CD4-positive, CD25-positive, alpha-beta regulatory T cell (primary cell): ENCODE measurements at regions not wholly inside any gene's neighbourhood (a gene's known extent, or its start where the extent isn't known, plus 50 kb on each side); places are given as distances from the start of the nearest gene placed in this dataset.

Experiments
- ATAC-seq, 2 donors: fragments of 150-1000 bp; cut with Tn5 transposase; one replicate each; pipeline ENCODE4 v1.10.0; 2021; ENCODE audit warnings: low read depth in 2 of 2, moderate number of reproducible peaks in 2 of 2, moderate library complexity in 1 of 2
- DNase-seq, 3 donors: peaks; one replicate each; pipeline versions ENCODE4 v3.0.0 to v3.0.0-alpha.2; 2012 to 2022; ENCODE audit warnings: mixed read lengths in 1 of 3
- H3K27ac ChIP-seq: one replicate; pipeline ENCODE4 v1.7.0; 2013; ENCODE audit warnings: mild to moderate bottlenecking, low read length; ENCODE audit not compliant: insufficient read depth, poor library complexity, severe bottlenecking
- H3K27me3 ChIP-seq: one replicate; pipeline ENCODE4 v1.7.0; 2013; ENCODE audit warnings: low read length; ENCODE audit not compliant: control insufficient read depth, insufficient read depth
- H3K36me3 ChIP-seq: one replicate; pipeline ENCODE4 v1.7.0; 2013; ENCODE audit warnings: mild to moderate bottlenecking, low read length, moderate library complexity; ENCODE audit not compliant: control insufficient read depth, insufficient read depth
- H3K4me1 ChIP-seq: 2 replicates; pipeline ENCODE4 v1.7.0; 2013; ENCODE audit warnings: mild to moderate bottlenecking, low read length; ENCODE audit not compliant: insufficient read depth, control insufficient read depth, poor library complexity, severe bottlenecking
- H3K4me3 ChIP-seq: one replicate; pipeline ENCODE4 v1.7.0; 2013; ENCODE audit warnings: low read depth, mild to moderate bottlenecking, low read length, moderate library complexity
- H3K9me3 ChIP-seq, 2 experiments: 1 replicate in 1 of 2; 2 replicates in 1 of 2; pipeline ENCODE4 v1.7.0; 2013; ENCODE audit warnings: low read length in 2 of 2, mild to moderate bottlenecking in 1 of 2, moderate library complexity in 1 of 2; ENCODE audit not compliant: control insufficient read depth in 2 of 2
- H3K27ac Mint-ChIP-seq, 3 donors: one replicate each; pipeline ENCODE4 v1.8.0; 2020 to 2022; ENCODE audit warnings: mild to moderate bottlenecking in 3 of 3, mixed read lengths in 3 of 3, moderate library complexity in 2 of 3
- H3K27me3 Mint-ChIP-seq: one replicate; pipeline ENCODE4 v1.8.0; 2022; ENCODE audit warnings: mild to moderate bottlenecking, mixed read lengths
- H3K36me3 Mint-ChIP-seq: one replicate; pipeline ENCODE4 v1.8.0; 2020; ENCODE audit warnings: mixed read lengths
- H3K4me1 Mint-ChIP-seq, 4 donors: one replicate each; pipeline ENCODE4 v1.8.0; 2020 to 2022; ENCODE audit warnings: mixed read lengths in 4 of 4, mild to moderate bottlenecking in 1 of 4
- H3K4me3 Mint-ChIP-seq, 4 donors: one replicate each; pipeline ENCODE4 v1.8.0; 2020 to 2022; ENCODE audit warnings: mild to moderate bottlenecking in 4 of 4, mixed read lengths in 4 of 4, moderate library complexity in 3 of 4
- H3K9me3 Mint-ChIP-seq, 7 donors: one replicate each; pipeline ENCODE4 v1.8.0; 2020 to 2022; ENCODE audit warnings: mixed read lengths in 7 of 7, mild to moderate bottlenecking in 3 of 7, moderate library complexity in 2 of 7

- Histone ChIP-seq H3K36me3 (no peaks in the 10 kb centered on the region), H3K27me3 (peaks cover 3% of the 10 kb centered on the region), H3K27ac (no peak overlapping the region), H3K4me1 (peaks cover 14% of the 10 kb centered on the region), H3K9me3 (no peaks in the 10 kb centered on the region), H3K4me3 (no peak overlapping the region)
- peak overlapping the region in 2 of 4 donors; percentile 19 to 36 for H3K4me3 Mint-ChIP-seq
- DNase-seq: no peak
- peaks cover 0 to 30% (median 10%) of the 10 kb centered on the region in 4 donors for H3K4me1 Mint-ChIP-seq
- ATAC-seq: no peak
- no peak overlapping the region for H3K27ac Mint-ChIP-seq
- H3K9me3 Mint-ChIP-seq: peaks cover 0 to 12% (median 2%) of the 10 kb centered on the region in 7 donors
- H3K27me3 Mint-ChIP-seq: peaks cover 39% of the 10 kb centered on the region
- no peaks in the 10 kb centered on the region for H3K36me3 Mint-ChIP-seq
These were observed 63.7 kb downstream of the MSX1 start for GRCh38 chr4:4923201-4923600.

GRCh38 chr4:4930677-4931076 lies 71.2 kb downstream of the MSX1 start:
- Mint-ChIP-seq H3K9me3 (peaks cover 0 to 8% (median 0%) of the 10 kb centered on the region in 7 donors), H3K4me1 (no peaks in the 10 kb centered on the region), H3K4me3 (no peak overlapping the region), H3K36me3 (no peaks in the 10 kb centered on the region), H3K27me3 (peaks cover 23% of the 10 kb centered on the region), H3K27ac (no peak overlapping the region)
- ATAC-seq (no peak), DNase-seq (no peak)
- Histone ChIP-seq H3K27me3 (no peaks in the 10 kb centered on the region), H3K9me3 (no peaks in the 10 kb centered on the region), H3K36me3 (no peaks in the 10 kb centered on the region), H3K4me1 (no peaks in the 10 kb centered on the region), H3K4me3 (no peak overlapping the region), H3K27ac (no peak overlapping the region)

- no peaks in the 10 kb centered on the region for H3K36me3 Mint-ChIP-seq
- Histone ChIP-seq H3K27ac (no peak overlapping the region), H3K36me3 (no peaks in the 10 kb centered on the region), H3K4me3 (no peak overlapping the region), H3K4me1 (no peaks in the 10 kb centered on the region), H3K27me3 (no peaks in the 10 kb centered on the region), H3K9me3 (no peaks in the 10 kb centered on the region)
- H3K4me1 Mint-ChIP-seq: peaks cover 0 to 2% (median 0%) of the 10 kb centered on the region in 4 donors
- H3K27me3 Mint-ChIP-seq: no peaks in the 10 kb centered on the region
- no peak overlapping the region for H3K4me3 Mint-ChIP-seq
- peaks cover 0 to 1% (median 0%) of the 10 kb centered on the region in 7 donors for H3K9me3 Mint-ChIP-seq
- no peak overlapping the region for H3K27ac Mint-ChIP-seq
- ATAC-seq (no peak), DNase-seq (no peak)
These were observed 76.5 kb downstream of the MSX1 start for GRCh38 chr4:4935974-4936373.

- H3K4me3 ChIP-seq: no peak overlapping the region
- no peak for ATAC-seq
- Mint-ChIP-seq H3K27me3 (no peaks in the 10 kb centered on the region), H3K27ac (peak overlapping the region in 1 of 3 donors; percentile 7), H3K4me1 (peaks cover 4 to 14% (median 7%) of the 10 kb centered on the region in 4 donors), H3K4me3 (no peak overlapping the region), H3K36me3 (no peaks in the 10 kb centered on the region), H3K9me3 (peaks cover 0 to 1% (median 0%) of the 10 kb centered on the region in 7 donors)
- H3K36me3 ChIP-seq: no peaks in the 10 kb centered on the region
- no peak for DNase-seq
- H3K4me1 ChIP-seq: peaks cover 7% of the 10 kb centered on the region
- no peak overlapping the region for H3K27ac ChIP-seq
- no peaks in the 10 kb centered on the region for H3K27me3 ChIP-seq
- H3K9me3 ChIP-seq: no peaks in the 10 kb centered on the region
These were observed 78.5 kb downstream of the MSX1 start for GRCh38 chr4:4937926-4938325.

- DNase-seq (no peak), ATAC-seq (no peak)
- Mint-ChIP-seq H3K36me3 (no peaks in the 10 kb centered on the region), H3K27me3 (no peaks in the 10 kb centered on the region), H3K4me1 (peaks cover 15 to 37% (median 22%) of the 10 kb centered on the region in 4 donors), H3K9me3 (peaks cover 0 to 9% (median 0%) of the 10 kb centered on the region in 7 donors), H3K4me3 (no peak overlapping the region), H3K27ac (peak overlapping the region; percentile 16 to 97 (median 47))
- Histone ChIP-seq H3K9me3 (no peaks in the 10 kb centered on the region), H3K36me3 (no peaks in the 10 kb centered on the region), H3K4me3 (no peak overlapping the region), H3K4me1 (peaks cover 27% of the 10 kb centered on the region), H3K27ac (no peak overlapping the region), H3K27me3 (no peaks in the 10 kb centered on the region)
These were observed 77.5 kb downstream of the CYTL1 start for GRCh38 chr4:4941751-4942150.

- Histone ChIP-seq H3K27ac (peak overlapping the region; percentile 58), H3K9me3 (no peaks in the 10 kb centered on the region), H3K4me3 (no peak overlapping the region), H3K36me3 (no peaks in the 10 kb centered on the region), H3K27me3 (no peaks in the 10 kb centered on the region), H3K4me1 (peaks cover 27% of the 10 kb centered on the region)
- no peak for DNase-seq
- Mint-ChIP-seq H3K9me3 (peaks cover 0 to 9% (median 0%) of the 10 kb centered on the region in 7 donors), H3K4me3 (no peak overlapping the region), H3K27ac (peak overlapping the region; percentile 83 to 97 (median 97)), H3K27me3 (no peaks in the 10 kb centered on the region), H3K36me3 (no peaks in the 10 kb centered on the region), H3K4me1 (peaks cover 15 to 37% (median 22%) of the 10 kb centered on the region in 4 donors)
- ATAC-seq: no peak
These were observed 76.6 kb downstream of the CYTL1 start for GRCh38 chr4:4942658-4943057.

GRCh38 chr4:4945021-4945420 lies 74.2 kb downstream of the CYTL1 start:
- H3K4me3 Mint-ChIP-seq: no peak overlapping the region
- Histone ChIP-seq H3K27ac (no peak overlapping the region), H3K4me1 (peaks cover 27% of the 10 kb centered on the region), H3K4me3 (no peak overlapping the region), H3K27me3 (no peaks in the 10 kb centered on the region), H3K9me3 (no peaks in the 10 kb centered on the region), H3K36me3 (no peaks in the 10 kb centered on the region)
- peaks cover 5% of the 10 kb centered on the region for H3K36me3 Mint-ChIP-seq
- ATAC-seq (no peak), DNase-seq (no peak)
- H3K4me1 Mint-ChIP-seq: peaks cover 14 to 37% (median 22%) of the 10 kb centered on the region in 4 donors
- peaks cover 0 to 9% (median 0%) of the 10 kb centered on the region in 7 donors for H3K9me3 Mint-ChIP-seq
- no peaks in the 10 kb centered on the region for H3K27me3 Mint-ChIP-seq
- H3K27ac Mint-ChIP-seq: peak overlapping the region; percentile 97 to 98 (median 97)

- H3K27me3 Mint-ChIP-seq: no peaks in the 10 kb centered on the region
- H3K9me3 Mint-ChIP-seq: peaks cover 0 to 9% (median 0%) of the 10 kb centered on the region in 7 donors
- Histone ChIP-seq H3K4me3 (no peak overlapping the region), H3K27me3 (no peaks in the 10 kb centered on the region), H3K4me1 (peaks cover 27% of the 10 kb centered on the region), H3K27ac (no peak overlapping the region), H3K9me3 (no peaks in the 10 kb centered on the region), H3K36me3 (no peaks in the 10 kb centered on the region)
- peak overlapping the region in 1 of 4 donors; percentile 8 for H3K4me3 Mint-ChIP-seq
- peaks cover 13 to 37% (median 22%) of the 10 kb centered on the region in 4 donors for H3K4me1 Mint-ChIP-seq
- H3K36me3 Mint-ChIP-seq: peaks cover 5% of the 10 kb centered on the region
- peak overlapping the region; percentile 54 to 76 (median 58) for H3K27ac Mint-ChIP-seq
- ATAC-seq (no peak), DNase-seq (no peak)
These were observed 73.4 kb downstream of the CYTL1 start for GRCh38 chr4:4945829-4946228.
